ENCODE measurements at regions not wholly inside any gene's neighbourhood (a gene's known extent, or its start where the extent isn't known, plus 50 kb on each side); places are given as distances from the start of the nearest gene placed in this dataset.

GRCh38 chr2:152920846-152921245 lies 202.4 kb downstream of the ARL6IP6 start:
- Mint-ChIP-seq H3K36me3 (no peaks in the 10 kb centered on the region), H3K4me1 (no peaks in the 10 kb centered on the region), H3K27ac (no peak overlapping the region), H3K27me3 (peaks cover 0 to 6% of the 10 kb centered on the region in 2 donors), H3K4me3 (no peak overlapping the region), H3K9me3 (peaks cover 0 to 4% (median 0%) of the 10 kb centered on the region in 8 donors)
- H3K9me3 ChIP-seq (ENCODE audit: control insufficient read depth in 1 of 2, low read length in 2 of 2) = no peaks in the 10 kb centered on the region
- ChIA-PET POLR2A (ENCODE audit: partially characterized antibody) (no interaction called here), CTCF (ENCODE audit: partially characterized antibody) (no interaction called here)
- no peaks in the 10 kb centered on the region for H3K4me1 ChIP-seq (ENCODE audit: insufficient read depth, low read length)
- no peak overlapping the region for H3K27ac ChIP-seq (ENCODE audit: low read depth, low read length)
- intact Hi-C loops (cut with micrococcal nuclease) = no loop called here
- H3K36me3 ChIP-seq (ENCODE audit: insufficient read depth, low read length) = no peaks in the 10 kb centered on the region
- H3K4me3 ChIP-seq (ENCODE audit: low read length in 2 of 2) = no peak overlapping the region
- no peak for DNase-seq
- no peaks in the 10 kb centered on the region for H3K27me3 ChIP-seq (ENCODE audit: insufficient read depth, low read length)

GRCh38 chr2:152910970-152911369 lies 192.6 kb downstream of the ARL6IP6 start:
- Mint-ChIP-seq H3K4me3 (no peak overlapping the region), H3K4me1 (no peaks in the 10 kb centered on the region), H3K27ac (no peak overlapping the region), H3K9me3 (peaks cover 0 to 2% (median 0%) of the 10 kb centered on the region in 8 donors), H3K27me3 (no peaks in the 10 kb centered on the region), H3K36me3 (no peaks in the 10 kb centered on the region)
- DNase-seq = no peak
- H3K27ac ChIP-seq (ENCODE audit: low read depth, low read length) = no peak overlapping the region
- no peaks in the 10 kb centered on the region for H3K4me1 ChIP-seq (ENCODE audit: insufficient read depth, low read length)
- no peaks in the 10 kb centered on the region for H3K27me3 ChIP-seq (ENCODE audit: insufficient read depth, low read length)
- ChIA-PET POLR2A (ENCODE audit: partially characterized antibody) (no interaction called here), CTCF (ENCODE audit: partially characterized antibody) (no interaction called here)
- intact Hi-C loops (cut with micrococcal nuclease) = no loop called here
- H3K4me3 ChIP-seq (ENCODE audit: low read length in 2 of 2) = no peak overlapping the region
- H3K9me3 ChIP-seq (ENCODE audit: control insufficient read depth in 1 of 2, low read length in 2 of 2) = no peaks in the 10 kb centered on the region
- H3K36me3 ChIP-seq (ENCODE audit: insufficient read depth, low read length) = no peaks in the 10 kb centered on the region

- no peaks in the 10 kb centered on the region for H3K36me3 ChIP-seq (ENCODE audit: insufficient read depth, low read length)
- H3K27me3 ChIP-seq (ENCODE audit: insufficient read depth, low read length) = no peaks in the 10 kb centered on the region
- intact Hi-C loops (cut with micrococcal nuclease) = no loop called here
- H3K4me3 ChIP-seq (ENCODE audit: low read length in 2 of 2) = no peak overlapping the region
- no peaks in the 10 kb centered on the region for H3K36me3 Mint-ChIP-seq
- no peaks in the 10 kb centered on the region for H3K4me1 Mint-ChIP-seq
- H3K9me3 Mint-ChIP-seq = peaks cover 0 to 2% (median 0%) of the 10 kb centered on the region in 8 donors
- H3K27ac ChIP-seq (ENCODE audit: low read depth, low read length) = no peak overlapping the region
- no peak overlapping the region for H3K27ac Mint-ChIP-seq
- H3K4me1 ChIP-seq (ENCODE audit: insufficient read depth, low read length) = no peaks in the 10 kb centered on the region
- POLR2A ChIA-PET (ENCODE audit: partially characterized antibody) = no interaction called here
- CTCF ChIA-PET (ENCODE audit: partially characterized antibody) = no interaction called here
- no peak overlapping the region for H3K4me3 Mint-ChIP-seq
- H3K27me3 Mint-ChIP-seq = no peaks in the 10 kb centered on the region
- no peaks in the 10 kb centered on the region for H3K9me3 ChIP-seq (ENCODE audit: control insufficient read depth in 1 of 2, low read length in 2 of 2)
- no peak for DNase-seq
Observed at GRCh38 chr2:152907046-152907445, 188.6 kb downstream of the ARL6IP6 start.

- no peak for DNase-seq
- Histone ChIP-seq H3K4me1 (ENCODE audit: insufficient read depth, low read length) (no peaks in the 10 kb centered on the region), H3K27me3 (ENCODE audit: insufficient read depth, low read length) (no peaks in the 10 kb centered on the region), H3K4me3 (ENCODE audit: low read length in 2 of 2) (no peak overlapping the region), H3K27ac (ENCODE audit: low read depth, low read length) (no peak overlapping the region), H3K36me3 (ENCODE audit: insufficient read depth, low read length) (no peaks in the 10 kb centered on the region), H3K9me3 (ENCODE audit: control insufficient read depth in 1 of 2, low read length in 2 of 2) (no peaks in the 10 kb centered on the region)
- peaks cover 0 to 3% (median 0%) of the 10 kb centered on the region in 8 donors for H3K9me3 Mint-ChIP-seq
- intact Hi-C loops (cut with micrococcal nuclease) = no loop called here
- no peak overlapping the region for H3K27ac Mint-ChIP-seq
- no peaks in the 10 kb centered on the region for H3K4me1 Mint-ChIP-seq
- CTCF ChIA-PET (ENCODE audit: partially characterized antibody) = no interaction called here
- peaks cover 8 to 12% of the 10 kb centered on the region in 2 donors for H3K27me3 Mint-ChIP-seq
- no peaks in the 10 kb centered on the region for H3K36me3 Mint-ChIP-seq
- POLR2A ChIA-PET (ENCODE audit: partially characterized antibody) = no interaction called here
- H3K4me3 Mint-ChIP-seq = no peak overlapping the region
Observed at GRCh38 chr2:152894051-152894450, 175.6 kb downstream of the ARL6IP6 start.

GRCh38 chr2:152890736-152891135 lies 172.3 kb downstream of the ARL6IP6 start:
- H3K36me3 Mint-ChIP-seq = no peaks in the 10 kb centered on the region
- no peaks in the 10 kb centered on the region for H3K4me1 Mint-ChIP-seq
- Histone ChIP-seq H3K27ac (ENCODE audit: low read depth, low read length) (no peak overlapping the region), H3K4me1 (ENCODE audit: insufficient read depth, low read length) (no peaks in the 10 kb centered on the region), H3K9me3 (ENCODE audit: control insufficient read depth in 1 of 2, low read length in 2 of 2) (no peaks in the 10 kb centered on the region), H3K36me3 (ENCODE audit: insufficient read depth, low read length) (no peaks in the 10 kb centered on the region), H3K27me3 (ENCODE audit: insufficient read depth, low read length) (no peaks in the 10 kb centered on the region), H3K4me3 (ENCODE audit: low read length in 2 of 2) (no peak overlapping the region)
- peaks cover 0 to 3% (median 0%) of the 10 kb centered on the region in 8 donors for H3K9me3 Mint-ChIP-seq
- no peak overlapping the region for H3K4me3 Mint-ChIP-seq
- no peak overlapping the region for H3K27ac Mint-ChIP-seq
- POLR2A ChIA-PET (ENCODE audit: partially characterized antibody) = no interaction called here
- peaks cover 10 to 13% of the 10 kb centered on the region in 2 donors for H3K27me3 Mint-ChIP-seq
- no peak for DNase-seq
- CTCF ChIA-PET (ENCODE audit: partially characterized antibody) = no interaction called here
- intact Hi-C loops (cut with micrococcal nuclease) = no loop called here

GRCh38 chr2:152883951-152884487 lies 165.6 kb downstream of the ARL6IP6 start:
- CTCF ChIA-PET (ENCODE audit: partially characterized antibody) = no interaction called here
- no peak overlapping the region for H3K27ac ChIP-seq (ENCODE audit: low read depth, low read length)
- H3K27me3 Mint-ChIP-seq = peaks cover 2 to 6% of the 10 kb centered on the region in 2 donors

GRCh38 chr2:152881527-152881926 lies 163.1 kb downstream of the ARL6IP6 start:
- no peak for DNase-seq
- Mint-ChIP-seq H3K4me1 (no peaks in the 10 kb centered on the region), H3K4me3 (no peak overlapping the region), H3K9me3 (peaks cover 0 to 4% (median 0%) of the 10 kb centered on the region in 8 donors), H3K36me3 (no peaks in the 10 kb centered on the region), H3K27me3 (no peaks in the 10 kb centered on the region), H3K27ac (no peak overlapping the region)
- intact Hi-C loops (cut with micrococcal nuclease) = no loop called here
- no peaks in the 10 kb centered on the region for H3K9me3 ChIP-seq (ENCODE audit: control insufficient read depth in 1 of 2, low read length in 2 of 2)
- ChIA-PET POLR2A (ENCODE audit: partially characterized antibody) (no interaction called here), CTCF (ENCODE audit: partially characterized antibody) (no interaction called here)
- no peaks in the 10 kb centered on the region for H3K27me3 ChIP-seq (ENCODE audit: insufficient read depth, low read length)
- no peak overlapping the region for H3K4me3 ChIP-seq (ENCODE audit: low read length in 2 of 2)
- H3K36me3 ChIP-seq (ENCODE audit: insufficient read depth, low read length) = no peaks in the 10 kb centered on the region
- H3K27ac ChIP-seq (ENCODE audit: low read depth, low read length) = no peak overlapping the region
- H3K4me1 ChIP-seq (ENCODE audit: insufficient read depth, low read length) = no peaks in the 10 kb centered on the region

More at GRCh38 chr2:152883951-152884487, 165.6 kb downstream of the ARL6IP6 start:
- DNase-seq = no peak
- Histone ChIP-seq H3K4me1 (ENCODE audit: insufficient read depth, low read length) (no peaks in the 10 kb centered on the region), H3K4me3 (ENCODE audit: low read length in 2 of 2) (no peak overlapping the region), H3K9me3 (ENCODE audit: control insufficient read depth in 1 of 2, low read length in 2 of 2) (no peaks in the 10 kb centered on the region), H3K36me3 (ENCODE audit: insufficient read depth, low read length) (no peaks in the 10 kb centered on the region), H3K27me3 (ENCODE audit: insufficient read depth, low read length) (no peaks in the 10 kb centered on the region)
- Mint-ChIP-seq H3K27ac (no peak overlapping the region), H3K36me3 (no peaks in the 10 kb centered on the region), H3K4me3 (no peak overlapping the region), H3K4me1 (no peaks in the 10 kb centered on the region), H3K9me3 (peaks cover 0 to 4% (median 0%) of the 10 kb centered on the region in 8 donors)
- intact Hi-C loops (cut with micrococcal nuclease) = no loop called here
- POLR2A ChIA-PET (ENCODE audit: partially characterized antibody) = no interaction called here

GRCh38 chr2:152879275-152879674 lies 160.9 kb downstream of the ARL6IP6 start:
- H3K27ac ChIP-seq (ENCODE audit: low read depth, low read length) = no peak overlapping the region
- no peak for DNase-seq
- no peak overlapping the region for H3K4me3 ChIP-seq (ENCODE audit: low read length in 2 of 2)
- Mint-ChIP-seq H3K27me3 (peaks cover 0 to 2% of the 10 kb centered on the region in 2 donors), H3K9me3 (peaks cover 0 to 4% (median 0%) of the 10 kb centered on the region in 8 donors), H3K4me3 (no peak overlapping the region), H3K27ac (no peak overlapping the region), H3K4me1 (no peaks in the 10 kb centered on the region), H3K36me3 (no peaks in the 10 kb centered on the region)
- no peaks in the 10 kb centered on the region for H3K4me1 ChIP-seq (ENCODE audit: insufficient read depth, low read length)
- intact Hi-C loops (cut with micrococcal nuclease) = no loop called here
- no peaks in the 10 kb centered on the region for H3K36me3 ChIP-seq (ENCODE audit: insufficient read depth, low read length)
- POLR2A ChIA-PET (ENCODE audit: partially characterized antibody) = no interaction called here
- CTCF ChIA-PET (ENCODE audit: partially characterized antibody) = no interaction called here
- no peaks in the 10 kb centered on the region for H3K27me3 ChIP-seq (ENCODE audit: insufficient read depth, low read length)
- H3K9me3 ChIP-seq (ENCODE audit: control insufficient read depth in 1 of 2, low read length in 2 of 2) = no peaks in the 10 kb centered on the region

Data from CD4-positive, alpha-beta memory T cell (primary cell).